Epithelial cell of proximal tubule (primary cell): ENCODE measurements at regions not wholly inside any gene's neighbourhood (a gene's known extent, or its start where the extent isn't known, plus 50 kb on each side); places are given as distances from the start of the nearest gene placed in this dataset.

ENCODE experiments used
- DNase-seq: peaks from one replicate; pipeline ENCODE4 v3.0.0-alpha.2; 2011; ENCODE audit warnings: low read depth
- H3K4me3 ChIP-seq: 2 replicates; pipeline ENCODE4 v1.5.1; 2011; ENCODE audit warnings: low read depth, mild to moderate bottlenecking, low read length
- CTCF ChIP-seq: conservative IDR thresholded peaks from 2 replicates; pipeline ENCODE4 v1.5.1; 2012; ENCODE audit warnings: low read depth, mild to moderate bottlenecking, low read length

DNA sequence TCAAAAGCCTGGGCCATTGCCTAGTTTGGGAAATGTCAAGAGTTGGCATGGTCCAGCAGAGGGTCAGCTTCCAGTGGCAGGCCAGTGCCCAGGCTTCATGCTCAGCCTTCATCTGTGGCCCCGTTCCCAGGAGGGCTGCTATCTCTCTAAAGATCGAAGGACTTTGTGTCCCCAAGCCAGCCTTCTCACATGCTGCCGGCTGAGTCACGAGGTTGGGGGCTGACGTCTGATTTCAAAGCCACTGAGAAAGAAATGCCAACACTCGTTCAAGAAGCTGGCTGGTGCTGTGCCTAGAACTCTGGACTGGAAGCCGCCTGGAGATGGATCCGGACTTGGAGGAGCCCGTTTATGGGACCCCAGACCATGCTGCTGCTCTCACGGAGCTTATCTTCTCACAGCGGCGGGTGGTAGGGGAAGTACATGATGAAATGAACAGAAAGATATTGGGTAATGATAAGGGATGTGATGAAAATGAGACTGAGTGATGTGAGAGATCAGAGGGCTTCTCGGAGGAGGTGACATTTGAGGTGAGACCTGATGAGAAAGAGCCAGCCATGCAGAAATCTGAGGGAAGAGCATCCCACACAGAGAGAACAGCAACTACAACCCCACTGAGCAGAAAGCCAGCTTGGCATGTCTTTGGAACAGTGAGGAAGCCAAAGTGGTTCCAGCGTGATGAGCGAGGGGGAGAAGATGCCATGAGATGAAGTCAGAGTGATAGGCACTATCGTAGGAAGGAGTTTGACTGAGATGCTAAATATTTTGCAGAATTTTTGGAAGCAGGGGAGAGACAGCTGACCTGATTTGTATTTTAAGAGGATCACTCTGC, 54.9 kb upstream of the BOD1 start:
- no peak for DNase-seq
- no peak for TF ChIP-seq CTCF

DNA sequence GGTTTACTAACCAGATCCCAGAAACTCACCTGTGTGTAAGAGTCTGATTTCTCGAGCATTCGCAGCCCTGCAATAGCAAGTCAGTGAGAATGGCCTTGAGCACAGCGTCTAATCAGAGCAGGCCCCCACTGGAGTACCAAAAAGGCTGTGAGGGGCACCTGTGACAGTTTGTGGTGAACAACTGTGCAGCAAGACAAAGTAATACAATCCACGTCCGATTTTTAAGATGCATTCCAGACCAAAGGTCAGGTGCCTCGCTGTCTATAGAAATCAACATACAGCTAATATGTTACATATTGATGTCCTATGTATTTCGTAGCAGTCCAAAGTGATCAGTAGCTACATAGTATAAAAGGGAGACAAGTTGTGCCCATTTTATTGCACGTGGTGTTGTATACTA, 55.7 kb upstream of the BOD1 start:
- H3K4me3 ChIP-seq = no peak overlapping the region
- no peak for TF ChIP-seq CTCF
- DNase-seq = no peak

More for the DNA sequence above, 54.9 kb upstream of the BOD1 start:
- no peak overlapping the region for H3K4me3 ChIP-seq

DNA sequence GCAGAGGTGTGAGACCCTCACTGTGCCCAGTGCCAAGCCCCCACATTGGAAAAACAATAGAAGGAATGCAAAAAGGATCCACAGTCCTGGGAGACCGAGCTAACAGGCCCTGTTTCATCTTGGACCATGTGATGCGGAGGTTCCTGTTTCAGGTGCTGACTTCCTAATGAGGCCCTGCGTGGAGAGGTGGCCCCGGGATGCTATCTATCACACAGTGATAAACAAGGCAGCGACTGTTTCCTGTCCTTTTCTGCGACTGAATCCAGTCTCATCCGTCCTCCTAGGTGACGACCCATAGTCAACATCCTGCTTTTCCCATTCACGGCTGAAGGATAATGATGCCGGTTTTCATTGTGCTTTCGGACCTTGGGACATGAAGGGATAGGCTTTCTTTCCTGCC, 56.4 kb upstream of the BOD1 start:
- no peak for TF ChIP-seq CTCF
- H3K4me3 ChIP-seq = no peak overlapping the region
- DNase-seq = no peak

- no peak for TF ChIP-seq CTCF
- DNase-seq = no peak
- H3K4me3 ChIP-seq = no peak overlapping the region
Observed at GRCh38 chr5:173673295-173674101, 57.0 kb upstream of the BOD1 start.

GRCh38 chr5:173675287-173675996, 59.0 kb upstream of the BOD1 start:
- no peak for DNase-seq

GRCh38 chr5:173676375-173676774, 59.9 kb upstream of the BOD1 start:
- DNase-seq = no peak
- TF ChIP-seq CTCF = no peak
- H3K4me3 ChIP-seq = no peak overlapping the region

More at GRCh38 chr5:173675287-173675996, 59.0 kb upstream of the BOD1 start:
- no peak for TF ChIP-seq CTCF
- H3K4me3 ChIP-seq = no peak overlapping the region
